Breast epithelium (tissue), 4 donors: ENCODE measurements at regions not wholly inside any gene's neighbourhood (a gene's known extent, or its start where the extent isn't known, plus 50 kb on each side); places are given as distances from the start of the nearest gene placed in this dataset.

Source experiments
- DNase-seq, 2 donors: peaks; one replicate each; pipeline ENCODE4 v3.0.0-alpha.2; 2019; ENCODE audit warnings: low spot score in 2 of 2
- H3K27ac ChIP-seq, 2 donors: fragments of 200-600 bp; sonication (generic) in 1 of 2; one replicate each; pipeline ENCODE4 v1.5.1; 2016 to 2019; ENCODE audit warnings: mild to moderate bottlenecking in 1 of 2
- H3K27me3 ChIP-seq, 2 donors: fragments of 200-600 bp; sonication (generic) in 1 of 2; one replicate each; pipeline versions ENCODE4 v1.5.1 to v1.6.0; 2017 to 2019; ENCODE audit warnings: control low read depth in 1 of 2, mild to moderate bottlenecking in 1 of 2
- H3K36me3 ChIP-seq: fragments of 200-600 bp; one replicate; pipeline ENCODE4 v1.5.1; 2019
- H3K4me1 ChIP-seq, 2 donors: fragments of 200-600 bp; sonication (generic); one replicate each; pipeline ENCODE4 v1.5.1; 2016 to 2019; ENCODE audit warnings: control low read depth in 1 of 2
- H3K4me3 ChIP-seq, 3 donors: fragments of 200-600 bp; sonication (generic); 1 replicate in 2 of 3; 2 replicates in 1 of 3; pipeline ENCODE4 v1.5.1; 2016 to 2019; ENCODE audit warnings: mild to moderate bottlenecking in 3 of 3, moderate library complexity in 2 of 3
- H3K9me3 ChIP-seq, 2 donors: fragments of 200-600 bp; sonication (generic) in 1 of 2; one replicate each; pipeline ENCODE4 v1.5.1; 2016 to 2019; ENCODE audit warnings: control low read depth in 1 of 2
- POLR2A ChIP-seq: fragments of 450-650 bp; IDR thresholded peaks from one replicate; pipeline ENCODE4 v1.6.1; 2016; ENCODE audit warnings: antibody characterized with exemption, mild to moderate bottlenecking, moderate library complexity
- POLR2AphosphoS5 ChIP-seq, 3 donors: sonication (generic); formaldehyde crosslinking; IDR thresholded peaks; one replicate each; pipeline ENCODE4 v1.6.1; 2017; ENCODE audit warnings: antibody characterized with exemption in 3 of 3
- intact Hi-C: fragments of 100-400 bp; cut with DNase I; formaldehyde crosslinking; loops from one replicate; pipeline ENCODE4 v1.15.1; 2023; ENCODE audit warnings: low total_unique reads
- TF ChIP-seq, protein P1 (sequence below), 3 donors: fragments of 450-650 bp; IDR thresholded peaks; one replicate each; pipeline ENCODE4 v1.5.1; 2016 to 2017; ENCODE audit warnings: antibody characterized with exemption in 3 of 3, mild to moderate bottlenecking in 3 of 3, moderate library complexity in 3 of 3

DNA sequence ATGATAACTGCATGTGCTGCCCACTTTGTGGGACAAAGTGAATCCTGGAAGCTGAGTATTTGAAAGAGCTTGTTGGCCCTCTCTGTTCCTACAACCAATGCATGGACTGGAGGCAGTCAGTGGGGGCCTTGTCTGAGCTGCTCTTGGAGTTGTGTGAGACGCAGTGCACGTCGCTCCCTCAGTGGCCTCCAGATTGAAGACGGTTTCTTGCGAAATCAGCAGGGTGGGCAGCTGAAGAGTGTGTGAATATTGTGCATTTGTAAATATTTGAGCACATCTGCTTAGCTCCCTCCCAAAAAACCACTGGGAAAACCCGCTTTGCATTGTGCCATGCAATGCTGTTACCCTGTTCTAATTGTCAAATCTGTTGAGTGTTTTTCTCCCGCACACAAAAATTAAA is 782.8 kb downstream of the PLCL1 start:
- no peak overlapping the region for H3K27ac ChIP-seq
- H3K9me3 ChIP-seq, result no peaks in the 10 kb centered on the region
- intact Hi-C loops, result no loop called here
- no peak overlapping the region for H3K4me3 ChIP-seq
- TF ChIP-seq POLR2AphosphoS5 (IDR thresholded peaks at IDR 0.05) (no peak), POLR2A (no peak)
- TF ChIP-seq, protein P1, sequence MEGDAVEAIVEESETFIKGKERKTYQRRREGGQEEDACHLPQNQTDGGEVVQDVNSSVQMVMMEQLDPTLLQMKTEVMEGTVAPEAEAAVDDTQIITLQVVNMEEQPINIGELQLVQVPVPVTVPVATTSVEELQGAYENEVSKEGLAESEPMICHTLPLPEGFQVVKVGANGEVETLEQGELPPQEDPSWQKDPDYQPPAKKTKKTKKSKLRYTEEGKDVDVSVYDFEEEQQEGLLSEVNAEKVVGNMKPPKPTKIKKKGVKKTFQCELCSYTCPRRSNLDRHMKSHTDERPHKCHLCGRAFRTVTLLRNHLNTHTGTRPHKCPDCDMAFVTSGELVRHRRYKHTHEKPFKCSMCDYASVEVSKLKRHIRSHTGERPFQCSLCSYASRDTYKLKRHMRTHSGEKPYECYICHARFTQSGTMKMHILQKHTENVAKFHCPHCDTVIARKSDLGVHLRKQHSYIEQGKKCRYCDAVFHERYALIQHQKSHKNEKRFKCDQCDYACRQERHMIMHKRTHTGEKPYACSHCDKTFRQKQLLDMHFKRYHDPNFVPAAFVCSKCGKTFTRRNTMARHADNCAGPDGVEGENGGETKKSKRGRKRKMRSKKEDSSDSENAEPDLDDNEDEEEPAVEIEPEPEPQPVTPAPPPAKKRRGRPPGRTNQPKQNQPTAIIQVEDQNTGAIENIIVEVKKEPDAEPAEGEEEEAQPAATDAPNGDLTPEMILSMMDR (IDR thresholded peaks at IDR 0.05), result no peak
- H3K4me1 ChIP-seq, result no peaks in the 10 kb centered on the region
- DNase-seq, result no peak
- H3K27me3 ChIP-seq, result no peaks in the 10 kb centered on the region
- no peaks in the 10 kb centered on the region for H3K36me3 ChIP-seq

DNA sequence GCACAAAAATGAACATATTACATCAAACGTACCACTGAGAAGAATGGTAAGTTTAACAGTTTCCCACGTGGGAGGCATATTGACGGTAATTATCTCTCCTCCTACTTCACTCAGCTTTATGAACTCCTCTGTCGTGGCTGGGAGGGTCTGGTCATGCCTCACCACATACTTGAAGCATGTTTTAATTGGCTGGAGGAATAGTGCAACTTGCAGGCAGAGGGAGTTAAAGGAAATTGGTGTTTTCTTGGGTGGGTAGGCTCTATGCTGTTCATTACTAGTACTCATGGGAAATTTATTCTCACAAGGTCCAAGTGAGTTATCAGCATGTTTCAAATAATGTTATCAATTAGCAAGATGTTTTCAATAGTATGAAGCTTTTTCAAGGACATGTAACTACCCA is 767.0 kb downstream of the PLCL1 start:
- Histone ChIP-seq H3K27me3 (no peaks in the 10 kb centered on the region), H3K4me1 (no peaks in the 10 kb centered on the region), H3K27ac (no peak overlapping the region), H3K36me3 (no peaks in the 10 kb centered on the region), H3K4me3 (no peak overlapping the region), H3K9me3 (no peaks in the 10 kb centered on the region)
- no peak for TF ChIP-seq POLR2A
- TF ChIP-seq POLR2AphosphoS5 (IDR thresholded peaks at IDR 0.05), result no peak
- TF ChIP-seq, protein P1 (IDR thresholded peaks at IDR 0.05), result no peak
- DNase-seq, result no peak
- intact Hi-C loops, result no loop called here

DNA sequence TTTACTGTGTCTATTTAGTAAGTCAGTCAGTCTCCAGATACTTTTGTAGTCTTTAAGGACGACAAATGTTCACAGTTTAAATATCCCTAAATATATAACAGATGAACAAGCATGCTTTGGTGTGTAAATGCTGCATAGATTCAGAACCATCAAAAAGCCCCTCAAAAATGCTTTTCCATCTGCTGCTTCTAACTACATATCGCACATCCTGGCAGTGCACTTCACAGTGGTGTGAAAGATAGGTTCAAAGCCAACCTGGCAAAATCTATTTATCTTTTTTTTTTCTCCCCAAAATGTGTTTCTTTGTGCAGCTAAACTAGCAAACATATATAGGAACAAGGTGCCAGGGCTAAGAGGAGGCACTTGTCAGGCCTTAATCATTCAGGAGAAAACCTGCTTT is 753.8 kb downstream of the PLCL1 start:
- Histone ChIP-seq H3K36me3 (no peaks in the 10 kb centered on the region), H3K4me1 (no peaks in the 10 kb centered on the region), H3K27ac (no peak overlapping the region), H3K4me3 (no peak overlapping the region), H3K27me3 (no peaks in the 10 kb centered on the region), H3K9me3 (peaks cover 0 to 21% of the 10 kb centered on the region in 2 donors)
- DNase-seq, result no peak
- intact Hi-C loops, result no loop called here
- TF ChIP-seq POLR2AphosphoS5 (IDR thresholded peaks at IDR 0.05) (no peak), POLR2A (no peak)
- TF ChIP-seq, protein P1 (IDR thresholded peaks at IDR 0.05), result no peak

DNA sequence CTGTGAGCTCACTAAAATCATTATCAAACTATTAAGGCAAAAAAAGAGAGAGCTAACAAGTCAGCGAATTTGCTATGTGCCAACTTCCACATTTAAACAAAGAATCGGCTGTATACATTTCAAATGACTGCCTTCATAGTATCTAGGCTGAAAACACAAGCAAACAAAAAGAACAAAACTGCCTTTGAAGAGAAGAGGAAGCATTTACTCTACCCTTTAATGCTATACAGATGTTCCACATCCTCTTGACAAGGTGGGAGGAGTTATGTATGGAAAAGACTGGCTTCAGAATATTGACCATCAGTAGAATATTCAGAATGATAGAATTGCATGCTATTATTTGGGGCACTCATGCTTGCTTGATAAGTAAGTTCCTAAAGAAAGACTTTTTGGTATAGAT is 741.7 kb downstream of the PLCL1 start:
- intact Hi-C loops, result no loop called here
- H3K27ac ChIP-seq, result no peak overlapping the region
- H3K27me3 ChIP-seq, result no peaks in the 10 kb centered on the region
- DNase-seq, result no peak
- no peaks in the 10 kb centered on the region for H3K4me1 ChIP-seq
- no peak for TF ChIP-seq POLR2AphosphoS5 (IDR thresholded peaks at IDR 0.05)
- TF ChIP-seq, protein P1 (IDR thresholded peaks at IDR 0.05), result no peak
- no peak for TF ChIP-seq POLR2A
- H3K36me3 ChIP-seq, result no peaks in the 10 kb centered on the region
- no peak overlapping the region for H3K4me3 ChIP-seq
- no peaks in the 10 kb centered on the region for H3K9me3 ChIP-seq

DNA sequence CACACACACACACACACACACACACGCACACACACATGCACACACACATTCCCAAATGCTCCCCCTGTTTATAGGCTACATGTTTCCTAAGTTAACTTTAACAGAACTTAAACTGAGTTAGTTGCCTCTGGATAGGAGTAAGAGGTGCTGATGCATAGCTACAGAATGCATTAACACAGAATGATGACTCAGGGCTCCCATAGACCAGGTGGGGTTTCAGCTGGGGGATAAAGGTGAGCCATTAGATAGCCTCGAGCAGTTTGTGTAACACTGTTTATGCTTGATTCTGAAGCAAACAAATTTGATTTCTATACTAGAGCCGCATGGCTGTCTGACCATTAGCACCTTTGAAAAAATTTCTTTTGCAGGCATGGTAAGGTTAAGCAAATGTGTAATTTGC is 741.0 kb downstream of the PLCL1 start:
- Histone ChIP-seq H3K27me3 (no peaks in the 10 kb centered on the region), H3K36me3 (no peaks in the 10 kb centered on the region), H3K4me3 (no peak overlapping the region), H3K27ac (no peak overlapping the region), H3K4me1 (no peaks in the 10 kb centered on the region), H3K9me3 (no peaks in the 10 kb centered on the region)
- TF ChIP-seq POLR2AphosphoS5 (IDR thresholded peaks at IDR 0.05) (no peak), POLR2A (no peak)
- TF ChIP-seq, protein P1 (IDR thresholded peaks at IDR 0.05), result no peak
- no peak for DNase-seq
- intact Hi-C loops, result no loop called here
